GM23338 (cell line): ENCODE measurements at regions not wholly inside any gene's neighbourhood (a gene's known extent, or its start where the extent isn't known, plus 50 kb on each side); places are given as distances from the start of the nearest gene placed in this dataset.

Experiments
- ATAC-seq: fragments of 200-7000 bp; cut with Tn5 transposase; 3 replicates; pipeline ENCODE4 v1.9.1; 2020
- DNase-seq: peaks from one replicate; pipeline ENCODE4 v3.0.0-alpha.2; 2015; ENCODE audit warnings: low spot score
- H2AFZ ChIP-seq: fragments of 200-600 bp; sonication (generic); 2 replicates; pipeline ENCODE4 v1.8.0; 2016; ENCODE audit warnings: antibody characterized with exemption, mild to moderate bottlenecking, moderate library complexity
- H3F3A ChIP-seq: fragments of 200-600 bp; sonication (generic); replicated peaks from 2 replicates; pipeline ENCODE4 v1.8.0; 2017; ENCODE audit warnings: antibody characterized with exemption, mixed run types, low read depth
- H3K27ac ChIP-seq: fragments of 200-600 bp; sonication (generic); 2 replicates; pipeline ENCODE4 v1.6.1; 2016; ENCODE audit warnings: low read depth
- H3K27me3 ChIP-seq: fragments of 200-600 bp; sonication (generic); 2 replicates; pipeline ENCODE4 v1.8.0; 2016; ENCODE audit warnings: mild to moderate bottlenecking, mixed run types, moderate library complexity; ENCODE audit not compliant: insufficient read depth
- H3K36me3 ChIP-seq: fragments of 200-600 bp; sonication (generic); 2 replicates; pipeline ENCODE4 v1.8.0; 2016; ENCODE audit warnings: mild to moderate bottlenecking; ENCODE audit not compliant: insufficient read depth
- H3K4me1 ChIP-seq: fragments of 200-600 bp; sonication (generic); 2 replicates; pipeline ENCODE4 v1.8.0; 2016; ENCODE audit warnings: mild to moderate bottlenecking, moderate library complexity; ENCODE audit not compliant: insufficient read depth
- H3K4me2 ChIP-seq: fragments of 200-600 bp; sonication (generic); 2 replicates; pipeline ENCODE4 v1.7.1; 2017; ENCODE audit warnings: mixed run types
- H3K4me3 ChIP-seq: fragments of 200-600 bp; sonication (generic); 2 replicates; pipeline ENCODE4 v1.6.1; 2016; ENCODE audit warnings: mixed run types
- H3K79me2 ChIP-seq: fragments of 200-600 bp; sonication (generic); replicated peaks from 2 replicates; pipeline ENCODE4 v1.8.0; 2017; ENCODE audit warnings: mild to moderate bottlenecking; ENCODE audit not compliant: insufficient read depth
- H3K9me2 ChIP-seq: fragments of 200-600 bp; sonication (generic); 2 replicates; pipeline ENCODE4 v1.8.0; 2017; ENCODE audit not compliant: insufficient read depth
- H4K20me1 ChIP-seq: fragments of 200-600 bp; sonication (generic); replicated peaks from 2 replicates; pipeline ENCODE4 v1.8.0; 2017; ENCODE audit warnings: mild to moderate bottlenecking; ENCODE audit not compliant: insufficient read depth
- H3K27ac Mint-ChIP-seq: 2 replicates; pipeline ENCODE4 v1.8.0; 2020; ENCODE audit warnings: inconsistent platforms, mild to moderate bottlenecking, moderate library complexity, mixed read lengths
- H3K27me3 Mint-ChIP-seq: 3 replicates; pipeline ENCODE4 v1.8.0; 2022; ENCODE audit warnings: low read depth, mild to moderate bottlenecking, moderate library complexity, mixed read lengths, inconsistent platforms; ENCODE audit not compliant: insufficient read depth, poor library complexity
- H3K36me3 Mint-ChIP-seq: 3 replicates; pipeline ENCODE4 v1.8.0; 2021; ENCODE audit warnings: low read depth, mild to moderate bottlenecking, inconsistent platforms, moderate library complexity, mixed read lengths
- H3K4me1 Mint-ChIP-seq: 3 replicates; pipeline ENCODE4 v1.8.0; 2020; ENCODE audit warnings: mild to moderate bottlenecking, inconsistent platforms, mixed read lengths
- H3K4me3 Mint-ChIP-seq: 3 replicates; pipeline ENCODE4 v1.8.0; 2021; ENCODE audit warnings: moderate library complexity, mild to moderate bottlenecking, inconsistent platforms, mixed read lengths
- H3K9me3 Mint-ChIP-seq: 3 replicates; pipeline ENCODE4 v1.8.0; 2020; ENCODE audit warnings: moderate library complexity, mild to moderate bottlenecking, inconsistent platforms, mixed read lengths
- CREB1 ChIP-seq: fragments of 250-450 bp; sonication (Bioruptor Pico); IDR thresholded peaks from 2 replicates; pipeline ENCODE4 v1.5.0; 2020; ENCODE audit warnings: low read depth, mild to moderate bottlenecking, moderate library complexity
- EZH2phosphoT487 ChIP-seq: fragments of 200-600 bp; sonication (generic); IDR thresholded peaks from one replicate; pipeline ENCODE4 v1.8.1; 2018; ENCODE audit warnings: antibody characterized with exemption; ENCODE audit not compliant: unreplicated experiment
- STAT1 ChIP-seq: IDR thresholded peaks from one replicate; pipeline ENCODE4 v1.6.1; 2016; ENCODE audit warnings: antibody characterized with exemption; ENCODE audit not compliant: unreplicated experiment
- ZNF331 ChIP-seq: fragments of 250-450 bp; sonication (Bioruptor Pico); IDR thresholded peaks from 2 replicates; pipeline ENCODE4 v1.5.0; 2020; ENCODE audit warnings: low read depth, mild to moderate bottlenecking, moderate library complexity
- ZNF462 ChIP-seq: fragments of 250-450 bp; sonication (Bioruptor Pico); IDR thresholded peaks from 2 replicates; pipeline ENCODE4 v1.5.0; 2020; ENCODE audit warnings: mild to moderate bottlenecking, moderate library complexity
- TF ChIP-seq, protein P1 (sequence below), 2 experiments: fragments of 200-600 bp in 1 of 2; sonication (generic) in 1 of 2; conservative IDR thresholded peaks; 2 replicates each; pipeline versions ENCODE4 v1.5.1 to v1.6.1; 2016 to 2017; ENCODE audit warnings: antibody characterized with exemption in 2 of 2, low read depth in 2 of 2, mild to moderate bottlenecking in 2 of 2, moderate library complexity in 1 of 2
- TF ChIP-seq, protein P2 (sequence below): IDR thresholded peaks from 2 replicates; pipeline ENCODE4 v1.6.1; 2016; ENCODE audit warnings: antibody characterized with exemption

DNA sequence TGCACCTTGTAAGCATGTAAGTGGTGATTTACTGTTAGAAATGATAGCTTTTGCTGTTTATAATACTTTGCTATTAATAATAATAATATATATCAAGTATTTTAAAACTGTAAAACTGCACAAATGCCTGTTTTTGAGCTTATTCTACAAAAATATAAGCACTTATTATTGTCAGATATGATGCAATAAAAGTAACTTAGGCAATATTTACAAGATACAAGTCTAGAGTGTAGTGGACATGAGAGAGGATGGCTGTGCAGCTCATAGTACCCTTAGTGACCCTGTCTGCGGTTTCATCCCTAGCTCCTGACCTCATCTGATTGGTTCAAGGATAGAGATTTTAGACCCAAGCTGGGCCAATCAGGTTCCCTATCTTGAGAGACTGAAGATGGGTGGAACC is 178.4 kb downstream of the MTX2 start:
- Histone ChIP-seq H3K79me2 (no peaks in the 10 kb centered on the region), H3K27me3 (peaks cover 4% of the 10 kb centered on the region; the same call in 1 of the 2 replicates), H3K4me2 (no peak overlapping the region), H3K4me1 (peaks cover 8% of the 10 kb centered on the region), H2AFZ (no peak overlapping the region), H3K36me3 (no peaks in the 10 kb centered on the region), H3K4me3 (no peak overlapping the region), H3K27ac (no peak overlapping the region), H3K9me2 (peaks cover under 1% of the 10 kb centered on the region; the same call in 1 of the 2 replicates), H4K20me1 (no peaks in the 10 kb centered on the region), H3F3A (no peaks in the 10 kb centered on the region)
- Mint-ChIP-seq H3K27ac (no peak overlapping the region), H3K4me1 (peaks cover 25% of the 10 kb centered on the region), H3K9me3 (no peaks in the 10 kb centered on the region), H3K4me3 (no peak overlapping the region), H3K27me3 (peaks cover 8% of the 10 kb centered on the region), H3K36me3 (no peaks in the 10 kb centered on the region)
- no peak for DNase-seq
- ATAC-seq, result no peak
- TF ChIP-seq EZH2phosphoT487 (no peak), STAT1 (no peak), CREB1 (CRISPR knock-in tag) (no peak), ZNF331 (CRISPR knock-in tag) (no peak), ZNF462 (CRISPR knock-in tag) (no peak)
- TF ChIP-seq, protein P1, sequence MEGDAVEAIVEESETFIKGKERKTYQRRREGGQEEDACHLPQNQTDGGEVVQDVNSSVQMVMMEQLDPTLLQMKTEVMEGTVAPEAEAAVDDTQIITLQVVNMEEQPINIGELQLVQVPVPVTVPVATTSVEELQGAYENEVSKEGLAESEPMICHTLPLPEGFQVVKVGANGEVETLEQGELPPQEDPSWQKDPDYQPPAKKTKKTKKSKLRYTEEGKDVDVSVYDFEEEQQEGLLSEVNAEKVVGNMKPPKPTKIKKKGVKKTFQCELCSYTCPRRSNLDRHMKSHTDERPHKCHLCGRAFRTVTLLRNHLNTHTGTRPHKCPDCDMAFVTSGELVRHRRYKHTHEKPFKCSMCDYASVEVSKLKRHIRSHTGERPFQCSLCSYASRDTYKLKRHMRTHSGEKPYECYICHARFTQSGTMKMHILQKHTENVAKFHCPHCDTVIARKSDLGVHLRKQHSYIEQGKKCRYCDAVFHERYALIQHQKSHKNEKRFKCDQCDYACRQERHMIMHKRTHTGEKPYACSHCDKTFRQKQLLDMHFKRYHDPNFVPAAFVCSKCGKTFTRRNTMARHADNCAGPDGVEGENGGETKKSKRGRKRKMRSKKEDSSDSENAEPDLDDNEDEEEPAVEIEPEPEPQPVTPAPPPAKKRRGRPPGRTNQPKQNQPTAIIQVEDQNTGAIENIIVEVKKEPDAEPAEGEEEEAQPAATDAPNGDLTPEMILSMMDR (conservative IDR thresholded peaks at IDR 0.05; ENCODE audit: low read depth in 2 of 2), result no peak
- TF ChIP-seq, protein P2, sequence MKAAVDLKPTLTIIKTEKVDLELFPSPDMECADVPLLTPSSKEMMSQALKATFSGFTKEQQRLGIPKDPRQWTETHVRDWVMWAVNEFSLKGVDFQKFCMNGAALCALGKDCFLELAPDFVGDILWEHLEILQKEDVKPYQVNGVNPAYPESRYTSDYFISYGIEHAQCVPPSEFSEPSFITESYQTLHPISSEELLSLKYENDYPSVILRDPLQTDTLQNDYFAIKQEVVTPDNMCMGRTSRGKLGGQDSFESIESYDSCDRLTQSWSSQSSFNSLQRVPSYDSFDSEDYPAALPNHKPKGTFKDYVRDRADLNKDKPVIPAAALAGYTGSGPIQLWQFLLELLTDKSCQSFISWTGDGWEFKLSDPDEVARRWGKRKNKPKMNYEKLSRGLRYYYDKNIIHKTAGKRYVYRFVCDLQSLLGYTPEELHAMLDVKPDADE, result no peak
